GM18858 (cell line): ENCODE measurements at regions not wholly inside any gene's neighbourhood (a gene's known extent, or its start where the extent isn't known, plus 50 kb on each side); places are given as distances from the start of the nearest gene placed in this dataset.
"Not testable (repeated sequence)": the region's sequence is repeated elsewhere in the genome, so short reads cannot be mapped to it uniquely, and the experiment has no call there.

ENCODE experiments used
- ATAC-seq: cut with Tn5 transposase; IDR thresholded peaks from one replicate; pipeline ENCODE4 v1.9.1; 2021; ENCODE audit not compliant: unreplicated experiment

DNA sequence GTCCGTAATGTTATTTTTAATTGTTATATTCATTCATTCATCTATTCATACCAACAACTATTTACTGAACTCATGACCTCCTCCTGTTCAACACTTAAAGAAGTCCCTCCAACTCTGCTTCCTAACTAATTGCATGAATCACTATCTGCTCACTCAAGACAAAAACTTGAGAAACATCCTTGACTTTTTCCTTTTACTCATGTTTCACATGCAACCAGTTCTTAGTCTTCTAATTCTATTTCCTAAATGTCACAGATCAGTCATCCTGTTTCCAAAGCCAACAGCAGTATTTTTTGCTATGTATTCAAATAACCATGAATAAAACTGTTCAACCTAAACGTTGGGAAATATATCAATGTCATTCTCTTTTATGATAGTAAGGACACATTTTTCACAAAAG lies 124.6 kb upstream of the GBE1 start:
- no peak for ATAC-seq

DNA sequence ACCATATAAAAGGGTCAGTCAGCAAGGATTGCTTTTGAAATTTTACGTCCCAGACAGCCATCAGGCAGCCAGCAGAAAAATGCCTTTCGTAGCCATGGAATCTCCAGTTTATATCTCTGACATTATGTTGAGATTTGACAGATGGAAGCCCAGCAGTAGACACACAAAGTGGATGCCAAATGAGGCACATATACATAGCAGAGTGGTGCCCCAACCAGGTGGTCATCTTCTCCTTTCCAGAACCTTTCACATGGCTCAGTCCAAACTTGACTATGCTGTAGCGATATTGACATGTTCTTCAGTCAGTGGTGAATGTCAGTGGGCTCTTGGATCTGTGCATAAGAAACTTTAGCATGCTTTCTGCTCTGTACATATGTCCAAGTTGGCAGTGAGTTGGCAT lies 123.3 kb upstream of the GBE1 start:
- ATAC-seq, result no peak

DNA sequence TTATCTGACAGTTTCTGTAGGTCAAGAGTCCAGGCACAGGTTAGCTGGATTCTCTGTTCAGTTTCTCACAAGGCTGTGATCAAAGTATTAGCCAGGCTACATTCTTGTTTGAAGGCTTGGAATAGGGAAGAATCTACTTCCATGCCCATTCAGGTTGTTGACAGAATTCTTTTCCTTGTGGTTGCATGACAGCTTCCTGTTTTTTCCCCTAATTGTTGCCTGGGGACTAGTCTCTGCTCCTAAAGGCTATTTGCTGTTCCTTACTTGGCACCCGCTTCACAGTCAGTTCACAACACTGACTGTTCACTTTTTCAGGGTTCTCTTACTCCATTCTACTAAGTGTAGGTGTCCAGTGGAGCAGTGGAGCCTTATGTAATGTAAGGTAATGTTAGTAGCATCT lies 115.4 kb upstream of the GBE1 start:
- ATAC-seq, result no peak

DNA sequence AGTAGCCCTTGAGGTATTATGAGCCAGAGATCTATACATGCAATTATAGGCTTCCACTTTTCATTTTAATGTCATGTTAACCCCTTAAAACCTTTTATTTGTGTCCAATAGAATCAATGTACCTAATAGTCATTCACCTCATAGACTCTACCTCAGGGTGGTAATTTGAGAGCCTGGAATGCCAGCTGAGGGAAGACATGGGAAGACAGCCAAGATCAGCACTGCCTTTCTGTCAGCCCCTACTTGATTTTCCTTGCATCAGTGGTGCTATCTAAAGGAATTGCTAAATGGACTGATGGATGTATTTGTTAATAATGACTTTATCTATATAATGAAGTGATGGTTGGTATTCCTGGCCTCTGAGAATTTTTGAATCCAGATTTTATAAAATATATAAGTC lies 113.3 kb upstream of the GBE1 start:
- no peak for ATAC-seq

DNA sequence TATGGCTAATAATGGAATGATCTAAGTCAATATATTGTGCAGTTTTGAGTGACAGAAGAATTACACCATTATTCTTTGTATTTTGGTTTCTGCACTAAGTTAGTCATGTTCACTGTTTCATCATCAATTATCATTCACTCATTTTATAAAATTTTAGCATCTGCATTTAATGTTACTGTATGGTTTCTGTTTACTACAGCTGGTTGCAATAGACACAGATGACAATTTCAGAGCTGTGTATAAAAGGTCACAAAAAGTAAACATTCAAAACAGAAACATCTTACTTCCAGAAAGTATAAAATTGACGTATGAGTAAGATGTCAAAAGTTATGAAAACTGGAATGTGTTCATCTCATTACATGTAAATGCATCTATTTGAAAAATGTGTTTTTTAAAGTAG lies 111.1 kb upstream of the GBE1 start:
- ATAC-seq, result no peak

DNA sequence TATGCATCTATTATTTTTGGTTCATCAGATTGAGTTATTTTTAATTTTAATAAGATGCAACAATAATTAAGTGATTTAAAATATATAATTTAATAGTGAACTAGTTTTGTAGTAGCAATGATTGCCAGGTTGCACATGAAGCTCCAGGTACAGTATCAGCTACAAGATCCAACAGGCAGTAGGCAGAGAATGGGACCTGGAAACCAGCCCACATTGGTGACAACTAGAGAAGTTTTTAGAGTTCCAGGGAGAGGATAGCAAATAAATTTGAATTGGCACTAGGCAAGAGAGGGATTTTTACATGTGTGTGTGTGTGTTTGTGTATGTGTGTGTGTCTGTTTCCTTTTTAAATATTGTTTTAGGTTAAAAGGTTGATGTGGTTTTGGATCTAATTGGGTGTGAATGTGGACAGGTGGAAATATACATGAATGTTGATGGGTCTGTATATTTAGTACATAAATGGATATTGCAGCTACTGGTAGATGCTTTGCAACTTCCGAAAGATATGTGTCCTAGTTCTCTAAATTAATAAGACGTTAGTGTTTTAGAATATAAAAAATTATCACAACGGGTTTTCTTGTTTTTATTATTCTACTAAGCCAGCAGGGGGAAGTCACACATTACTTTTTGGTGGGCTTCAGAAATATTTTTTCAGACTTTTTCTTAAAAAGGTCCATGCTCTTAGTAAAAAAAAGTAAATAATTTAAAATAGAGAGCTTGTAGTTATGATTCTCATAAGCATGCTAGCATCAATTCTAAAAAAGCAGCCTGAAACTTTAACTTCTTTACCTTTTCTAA lies 110.1 kb upstream of the GBE1 start:
- ATAC-seq, result no peak

DNA sequence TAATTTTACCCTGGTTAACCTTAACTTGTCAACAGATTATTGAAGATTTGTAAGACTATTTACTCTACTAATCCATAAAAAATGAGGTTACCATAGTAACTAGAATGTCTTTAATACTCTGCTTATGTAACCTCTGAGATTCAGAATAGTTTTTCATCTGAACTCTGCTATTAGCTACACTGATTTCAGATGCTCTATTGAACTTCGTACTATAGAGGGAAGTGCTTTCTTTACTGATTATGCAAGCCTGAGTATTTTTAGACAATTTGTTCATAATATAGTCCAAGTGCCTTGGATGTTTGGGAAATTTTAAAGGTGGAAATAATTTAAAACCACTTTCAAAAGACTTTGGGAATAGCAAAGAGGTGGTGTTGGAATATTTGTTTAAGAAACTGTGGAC lies 107.9 kb upstream of the GBE1 start:
- no peak for ATAC-seq

DNA sequence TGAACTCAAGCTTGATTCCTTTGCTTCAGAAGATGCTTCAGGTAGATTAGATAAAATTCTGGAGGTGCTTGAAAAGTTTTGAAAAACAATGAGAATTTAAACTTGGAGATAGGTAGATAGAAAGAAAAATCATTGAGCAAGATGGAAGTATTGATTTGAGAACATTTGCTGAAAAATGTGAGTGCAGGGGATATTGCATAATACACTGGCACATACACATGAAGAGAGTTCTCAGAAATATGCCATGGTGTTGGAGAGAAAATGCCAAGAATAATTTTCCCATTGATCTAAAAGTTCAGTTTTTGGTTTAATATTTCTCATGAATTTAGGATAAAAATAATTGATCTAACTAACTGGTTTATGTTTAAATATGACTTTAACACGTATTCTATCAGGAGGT lies 107.2 kb upstream of the GBE1 start:
- no peak for ATAC-seq

DNA sequence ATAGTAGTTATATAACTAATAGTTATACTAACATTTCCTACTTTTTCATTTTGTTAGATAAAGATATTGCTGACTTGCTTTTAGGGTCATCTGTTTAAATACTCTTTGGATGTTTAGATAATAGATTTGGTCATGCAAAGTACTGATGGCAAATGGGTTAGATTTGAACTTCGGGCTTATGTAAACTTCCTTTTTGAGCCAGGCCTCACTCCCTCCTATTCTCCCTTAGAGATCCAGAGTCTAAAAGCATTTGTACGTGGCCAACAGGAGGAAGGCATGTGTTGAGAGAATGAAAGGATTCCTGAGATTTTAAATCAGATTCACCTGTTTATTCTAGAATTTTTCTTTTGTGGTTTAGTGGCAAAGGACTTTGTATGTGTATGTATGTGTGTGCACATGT lies 106.4 kb upstream of the GBE1 start:
- ATAC-seq, result no peak

DNA sequence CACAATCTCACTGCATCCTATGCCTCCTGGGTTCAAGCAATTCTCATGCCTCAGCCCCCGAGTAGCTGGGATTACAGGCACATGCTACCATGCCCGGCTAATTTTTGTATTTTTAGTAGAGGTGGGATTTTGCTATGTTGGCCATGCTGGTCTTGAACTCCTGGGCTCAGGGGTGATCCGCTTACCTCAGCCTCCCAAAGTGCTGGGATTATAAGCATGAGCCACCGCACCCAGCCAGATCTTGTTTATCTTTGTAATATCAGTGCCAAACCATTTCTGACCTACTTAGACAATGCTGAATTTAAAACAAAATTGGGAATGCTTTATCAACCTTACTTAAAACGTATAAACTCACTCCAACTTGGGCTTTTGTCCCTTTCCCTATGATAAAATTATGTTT lies 103.7 kb upstream of the GBE1 start:
- not testable (repeated sequence) for ATAC-seq

DNA sequence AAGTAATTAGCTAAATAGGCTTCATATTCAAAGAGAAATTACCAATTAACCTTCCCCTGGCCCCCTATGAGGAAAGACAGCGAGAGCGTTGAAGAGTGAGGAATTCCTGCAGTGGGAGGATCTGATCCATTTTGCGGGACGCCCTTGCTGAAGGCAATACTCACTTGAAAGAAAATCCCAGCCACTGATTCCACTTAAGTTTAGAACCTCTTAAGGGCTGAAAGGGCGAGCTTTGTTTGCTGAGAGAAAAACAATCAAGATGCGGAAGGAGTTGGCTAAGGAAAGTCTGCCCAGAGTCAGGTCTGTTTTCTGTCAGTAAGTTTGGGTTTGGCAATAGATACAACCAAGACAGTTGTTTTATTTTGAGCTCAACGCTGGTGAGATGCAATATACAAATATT lies 102.8 kb upstream of the GBE1 start:
- ATAC-seq, result no peak

DNA sequence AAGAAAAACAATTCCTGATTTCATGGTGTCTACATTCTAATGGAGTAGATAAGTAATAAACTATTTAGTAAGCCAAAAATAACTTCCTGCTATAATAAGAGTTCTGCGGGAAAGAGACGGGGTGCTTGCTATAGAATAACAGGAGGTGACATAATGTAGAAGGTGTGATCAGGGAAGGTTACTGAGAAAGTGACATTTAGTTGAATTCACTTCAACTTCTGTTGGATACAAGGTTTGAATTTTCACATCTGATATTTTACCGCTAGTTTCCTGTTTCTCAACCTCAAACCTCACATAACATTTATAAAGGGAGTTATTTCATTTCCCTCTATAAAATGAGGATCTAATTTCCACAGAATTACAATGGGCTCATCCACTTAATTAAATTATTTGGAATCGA lies 102.3 kb upstream of the GBE1 start:
- no peak for ATAC-seq

DNA sequence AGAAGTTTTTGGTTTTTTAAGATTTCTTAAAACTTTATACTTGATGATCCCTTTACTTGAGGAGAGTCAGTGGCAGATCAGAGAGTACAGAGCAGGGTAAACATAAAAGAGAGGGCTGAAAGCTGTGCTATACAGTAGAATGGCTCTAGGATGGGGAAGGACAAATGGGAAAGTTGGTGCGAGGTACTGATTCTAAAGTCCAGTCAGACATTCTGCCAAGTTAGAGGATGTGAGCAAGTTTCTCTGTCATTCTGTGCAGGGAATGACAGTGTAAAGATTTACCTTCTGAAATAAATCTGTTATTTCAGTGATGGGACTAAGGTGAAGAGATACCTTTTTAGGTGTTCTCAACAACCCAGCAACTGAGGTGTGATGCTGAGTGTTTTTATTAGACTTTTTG lies 100.1 kb upstream of the GBE1 start:
- ATAC-seq, result no peak

DNA sequence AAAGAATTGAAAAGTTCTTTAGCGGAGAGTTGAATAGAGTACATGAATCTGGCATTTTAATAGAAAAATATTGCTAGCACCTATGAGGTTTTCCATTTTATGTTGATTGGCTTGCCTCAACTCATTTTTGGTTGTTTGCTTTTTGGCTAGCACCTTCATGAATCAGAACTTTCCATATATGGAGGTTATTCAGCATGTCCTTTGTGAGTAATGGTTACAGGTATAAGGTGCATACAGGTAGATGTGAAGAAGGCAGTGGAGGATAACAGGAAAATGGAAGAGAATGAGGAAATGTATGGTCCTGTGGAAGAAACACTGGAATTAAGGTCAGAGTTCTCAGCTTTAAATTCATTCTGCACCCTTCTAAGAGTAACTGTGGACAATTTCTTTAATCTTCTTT lies 98.1 kb upstream of the GBE1 start:
- ATAC-seq, result no peak

DNA sequence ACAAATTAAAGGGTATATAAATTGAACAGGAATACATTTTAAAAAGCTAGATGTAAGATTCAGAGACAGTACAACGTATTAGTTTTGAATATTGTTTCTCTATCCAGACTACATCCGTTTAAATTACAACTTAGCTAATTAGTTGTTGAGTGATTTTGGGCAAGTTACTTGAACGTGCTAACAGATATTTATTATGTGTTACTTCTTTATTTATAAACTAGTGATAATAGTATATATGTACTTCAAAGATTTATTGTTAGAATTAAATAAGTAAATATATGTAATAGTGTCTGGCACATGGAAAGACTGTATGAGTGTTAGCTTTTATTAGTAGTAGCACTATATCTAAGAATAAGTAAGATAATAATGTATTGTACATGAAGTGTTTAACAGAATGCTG lies 92.0 kb upstream of the GBE1 start:
- no peak for ATAC-seq

DNA sequence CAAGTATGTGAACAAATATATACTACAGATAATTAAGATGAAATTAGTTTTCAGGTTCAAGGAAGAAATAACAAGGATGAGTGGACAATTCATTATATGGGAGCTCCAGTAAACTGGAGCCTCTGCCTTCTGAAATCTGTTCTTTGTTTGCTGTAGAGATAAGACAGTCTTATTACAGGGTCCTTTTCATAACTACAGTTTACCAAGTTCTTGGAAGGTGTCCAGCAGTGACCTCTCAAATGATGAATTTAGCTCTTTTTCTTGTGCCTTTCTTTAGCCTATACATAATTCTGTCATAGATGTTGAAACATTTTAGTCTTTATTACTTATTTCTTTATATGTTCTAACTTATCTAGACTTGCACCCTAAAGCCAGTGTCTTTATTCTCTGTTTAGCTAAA lies 89.7 kb upstream of the GBE1 start:
- no peak for ATAC-seq

DNA sequence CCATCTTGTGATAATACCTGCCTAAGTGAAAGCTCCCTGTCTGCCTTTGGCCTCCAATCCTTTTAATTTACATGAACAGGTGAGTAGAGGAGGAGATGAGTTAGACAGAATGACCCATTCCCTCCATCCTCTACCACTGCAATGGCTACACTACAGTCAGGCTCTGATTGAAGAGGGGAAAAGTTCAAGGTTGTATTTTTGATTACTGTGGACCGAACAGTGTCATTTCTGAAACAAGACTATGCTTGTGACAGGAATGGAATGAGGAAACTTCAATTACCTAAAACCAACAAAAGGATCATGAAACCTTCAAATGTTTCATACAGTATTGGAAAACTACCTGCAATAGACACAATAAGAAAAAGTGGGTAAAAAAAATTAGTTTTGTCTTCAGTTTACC lies 85.5 kb upstream of the GBE1 start:
- ATAC-seq, result no peak

DNA sequence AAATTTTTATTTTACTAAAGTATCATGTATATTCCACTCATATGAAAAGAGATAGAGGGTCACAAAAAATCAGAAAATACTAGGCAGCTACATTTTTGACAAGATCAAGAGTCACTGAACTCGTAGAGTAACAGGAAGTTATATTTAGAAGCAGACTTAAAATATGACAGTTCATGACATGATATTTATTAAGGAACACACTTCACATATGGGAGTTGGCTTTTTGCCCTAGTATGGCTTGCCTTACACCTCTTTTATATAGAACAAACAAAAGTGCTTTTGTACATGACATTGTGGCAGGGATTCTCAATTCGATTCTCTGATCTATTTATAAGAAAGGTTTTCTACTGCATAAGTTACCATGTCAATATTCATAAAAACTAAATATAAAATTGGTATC lies 80.1 kb upstream of the GBE1 start:
- no peak for ATAC-seq

DNA sequence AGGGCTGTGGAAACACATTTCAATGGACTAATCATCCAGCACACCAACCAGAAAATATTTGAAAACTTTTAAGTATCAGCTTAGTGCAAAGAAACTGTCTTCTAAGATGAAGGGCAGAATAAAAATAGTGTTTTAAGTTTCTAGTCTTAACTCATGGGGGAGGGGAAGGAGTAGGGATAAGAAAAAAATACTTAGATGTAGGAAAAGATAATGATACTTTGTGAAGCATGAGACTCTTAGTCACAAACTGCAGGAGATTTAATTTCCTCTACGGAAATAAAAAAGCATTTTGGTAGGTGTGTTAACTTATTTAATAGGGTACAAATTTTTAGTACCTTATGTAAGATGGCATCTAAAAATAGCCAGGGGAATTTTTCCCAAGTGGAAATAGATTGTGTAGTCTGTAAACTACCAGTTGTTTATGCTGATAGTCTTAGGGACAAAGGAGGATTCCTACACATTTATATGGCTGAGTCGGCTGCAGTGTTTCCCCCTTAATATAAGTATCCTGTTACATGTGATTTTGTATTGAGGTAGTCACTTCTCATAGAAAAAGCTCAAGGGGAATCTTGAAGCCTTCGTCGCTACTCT lies 78.2 kb upstream of the GBE1 start:
- no peak for ATAC-seq

DNA sequence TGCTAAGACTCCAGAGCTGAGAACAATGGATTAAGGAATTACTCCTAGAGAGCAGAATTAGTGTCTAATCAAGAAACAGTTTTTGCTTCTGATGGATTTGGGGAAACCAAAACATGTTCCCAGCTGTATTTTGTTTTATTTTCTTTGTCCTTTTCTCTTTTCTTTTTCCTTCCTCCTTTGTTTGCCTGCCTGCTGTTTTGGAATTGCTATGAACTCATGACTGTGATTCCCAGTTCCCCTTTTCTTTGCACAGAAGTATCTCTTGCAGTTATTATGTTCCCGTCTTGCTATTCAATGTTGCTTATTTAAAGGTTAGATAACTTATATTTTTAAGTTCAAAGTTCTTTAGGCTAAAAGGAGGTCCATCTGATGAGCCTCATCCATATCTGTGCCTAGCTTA lies 77.0 kb upstream of the GBE1 start:
- ATAC-seq, result no peak

DNA sequence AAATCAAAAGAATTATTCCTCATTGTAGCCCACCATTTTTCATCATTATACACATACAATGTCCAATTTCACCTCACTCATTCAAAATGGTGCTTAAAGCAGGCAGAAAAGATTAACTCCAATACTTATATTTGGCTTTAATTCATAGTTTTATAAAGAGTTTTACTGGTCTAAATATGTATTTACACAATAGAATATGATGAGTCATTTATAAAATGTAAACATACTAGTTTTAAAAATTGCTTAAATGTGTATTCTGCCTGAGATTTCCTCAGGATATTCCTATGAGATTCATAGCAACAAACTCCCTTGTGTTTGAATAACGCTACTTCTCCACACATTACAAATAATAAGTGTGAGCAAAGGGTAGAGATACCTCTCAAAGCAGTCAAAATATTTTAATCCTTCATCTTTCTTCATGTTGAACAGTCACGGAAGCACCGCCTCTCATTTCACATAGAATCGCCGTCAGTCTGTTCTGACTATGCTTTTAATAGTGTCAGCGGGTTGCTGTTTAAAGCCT lies 75.7 kb upstream of the GBE1 start:
- no peak for ATAC-seq

DNA sequence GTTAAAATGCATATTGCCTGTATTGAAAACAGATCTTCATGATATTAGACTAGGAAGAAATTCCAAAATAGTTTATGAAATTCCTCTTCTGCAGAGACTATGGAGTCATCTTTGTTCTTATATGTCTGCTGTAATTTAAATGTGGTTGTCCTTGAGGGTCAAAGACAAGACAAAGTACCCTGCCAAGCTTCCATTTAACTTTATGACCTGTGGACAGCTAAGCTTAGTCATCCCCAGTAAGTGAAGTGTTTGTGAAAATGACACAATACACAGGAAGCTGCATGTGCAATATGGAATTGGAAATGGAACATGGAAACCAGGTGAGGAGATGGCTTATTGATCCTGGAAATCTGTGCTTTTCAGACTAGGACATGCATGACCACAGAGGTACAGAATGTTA lies 68.5 kb upstream of the GBE1 start:
- ATAC-seq, result no peak

DNA sequence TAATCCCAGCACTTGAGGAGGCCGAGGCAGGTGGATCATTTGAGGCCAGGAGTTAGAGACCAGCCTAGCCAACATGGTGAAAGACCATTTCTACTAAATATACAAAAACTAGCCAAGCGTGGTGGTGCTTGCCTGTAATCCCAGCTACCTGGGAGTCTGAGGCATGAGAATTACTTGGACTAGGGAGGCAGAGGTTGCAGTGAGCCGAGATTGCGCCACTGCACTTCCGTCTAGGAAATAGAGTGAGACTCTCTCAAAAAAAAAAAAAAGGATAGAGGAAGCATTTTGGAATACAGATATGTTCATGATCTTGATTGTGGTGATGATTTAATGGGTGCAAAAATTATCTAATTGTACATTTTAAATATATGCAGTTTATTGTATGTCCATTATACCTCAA lies 67.8 kb upstream of the GBE1 start:
- ATAC-seq, result not testable (repeated sequence)
